LNCaP clone FGC (cell line): ENCODE measurements at regions not wholly inside any gene's neighbourhood (a gene's known extent, or its start where the extent isn't known, plus 50 kb on each side); places are given as distances from the start of the nearest gene placed in this dataset.

ENCODE experiments used
- DNase-seq: peaks from one replicate; pipeline ENCODE4 v3.0.0-alpha.2; 2011; ENCODE audit warnings: low read depth
- H3K4me3 ChIP-seq: 2 replicates; pipeline ENCODE4 v1.5.1; 2011; ENCODE audit warnings: mild to moderate bottlenecking, low read depth, low read length, control low read depth
- CTCF ChIP-seq: IDR thresholded peaks from 2 replicates; pipeline ENCODE4 v1.5.1; 2012; ENCODE audit warnings: mild to moderate bottlenecking; ENCODE audit not compliant: control insufficient read depth, insufficient read depth; ENCODE audit errors: extremely low read depth

GRCh38 chr4:123667496-123667895 lies 270.9 kb downstream of the SPRY1 start:
- H3K4me3 ChIP-seq, result no peak overlapping the region
- no peak for DNase-seq
- TF ChIP-seq CTCF, result no peak

GRCh38 chr4:123667991-123668390 lies 271.4 kb downstream of the SPRY1 start:
- TF ChIP-seq CTCF, result no peak
- H3K4me3 ChIP-seq, result no peak overlapping the region
- no peak for DNase-seq

- no peak for TF ChIP-seq CTCF
- DNase-seq, result no peak
- no peak overlapping the region for H3K4me3 ChIP-seq
These were observed 275.2 kb downstream of the SPRY1 start for GRCh38 chr4:123671636-123672404.

- no peak overlapping the region for H3K4me3 ChIP-seq
- DNase-seq, result no peak
- no peak for TF ChIP-seq CTCF
These were observed 276.4 kb downstream of the SPRY1 start for GRCh38 chr4:123672987-123673386.

- H3K4me3 ChIP-seq, result no peak overlapping the region
- DNase-seq, result no peak
- no peak for TF ChIP-seq CTCF
These were observed 277.4 kb downstream of the SPRY1 start for GRCh38 chr4:123673971-123674370.

- DNase-seq, result no peak
- no peak overlapping the region for H3K4me3 ChIP-seq
- no peak for TF ChIP-seq CTCF
These were observed 278.3 kb downstream of the SPRY1 start for GRCh38 chr4:123674762-123675465.
